ENCODE measurements at regions not wholly inside any gene's neighbourhood (a gene's known extent, or its start where the extent isn't known, plus 50 kb on each side); places are given as distances from the start of the nearest gene placed in this dataset.

DNA sequence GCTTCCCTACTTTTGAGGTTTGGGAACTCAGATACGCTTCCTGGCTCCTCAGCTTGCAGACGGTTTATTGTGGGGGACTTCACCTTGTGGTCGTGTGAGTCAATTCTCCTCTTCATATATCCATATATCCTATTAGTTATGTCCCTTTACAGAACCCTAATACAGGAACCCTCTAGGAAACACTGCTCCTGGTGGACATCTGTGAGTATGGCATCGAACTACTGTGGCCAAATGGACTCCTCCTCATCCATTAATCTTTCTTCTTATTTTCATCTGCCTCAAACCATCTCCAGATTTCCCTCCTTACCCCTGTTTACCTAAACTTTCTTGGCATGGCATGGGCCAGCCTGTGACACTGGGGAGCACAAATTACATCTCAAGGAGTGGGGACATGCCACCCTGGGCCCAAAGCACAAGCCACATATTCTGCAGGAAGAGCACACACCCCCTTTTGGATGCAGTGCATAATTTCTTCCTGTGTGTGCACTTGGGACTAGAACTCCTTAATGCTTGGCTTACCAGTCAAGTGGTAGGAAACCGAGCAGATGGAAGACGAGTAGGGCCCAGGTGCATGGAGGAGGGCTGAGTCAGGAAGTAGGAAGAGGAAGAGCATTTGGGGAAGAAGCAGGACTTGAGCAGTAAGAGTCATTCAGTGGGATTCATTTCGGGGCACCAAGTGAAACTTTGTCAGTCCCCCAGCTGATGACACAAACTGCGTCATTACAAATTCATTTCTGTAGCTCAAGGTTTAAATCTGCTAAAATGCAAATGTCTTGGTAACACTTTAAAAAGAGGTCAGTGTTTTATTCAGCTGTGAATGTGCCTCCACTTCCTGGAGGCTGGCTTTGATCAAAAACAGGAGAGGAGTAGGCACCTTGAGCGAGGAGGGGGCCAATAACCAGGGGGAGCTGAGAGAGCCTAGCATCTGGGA, 80.8 kb upstream of the PLXNA4 start:
- Histone ChIP-seq H3K27me3 (ENCODE audit: insufficient read depth, low read length) (no peaks in the 10 kb centered on the region), H3K4me2 (ENCODE audit: low read length) (no peak overlapping the region), H3K27ac (ENCODE audit: low read depth, low read length) (no peak overlapping the region), H4K20me1 (ENCODE audit: insufficient read depth) (no peaks in the 10 kb centered on the region), H3K79me2 (ENCODE audit: insufficient read depth, low read length) (no peaks in the 10 kb centered on the region), H3K4me1 (ENCODE audit: control insufficient read depth in 1 of 2, insufficient read depth in 2 of 2, low read length in 2 of 2) (no peaks in the 10 kb centered on the region), H3K4me3 (replicated peaks in 1 of 2; ENCODE audit: low read depth in 1 of 2, low read length in 2 of 2) (no peak overlapping the region), H3K9ac (ENCODE audit: low read length) (no peak overlapping the region), H3K36me3 (ENCODE audit: control insufficient read depth in 1 of 2, insufficient read depth in 2 of 2, low read length in 2 of 2) (no peaks in the 10 kb centered on the region), H2AFZ (ENCODE audit: low read depth, low read length, poor library complexity, severe bottlenecking) (no peak overlapping the region), H3K9me3 (ENCODE audit: control insufficient read depth in 1 of 2, insufficient read depth in 1 of 2, low read depth in 1 of 2, low read length in 2 of 2) (no peaks in the 10 kb centered on the region), H3K9me2 (ENCODE audit: insufficient read depth) (no peaks in the 10 kb centered on the region)
- no TSS peak for BruUV-seq (replicated peaks)
- ChIA-PET RAD21 (ENCODE audit: low non-redundant PET in 1 of 2, low total read pairs in 2 of 2, uncharacterized antibody in 2 of 2, unreplicated experiment in 2 of 2) (no interaction called here), POLR2A (no interaction called here), CTCF (interaction anchor here (0.6 kb wide), 1 partner anchor 336 kb away, joined by 3 read pairs; no protein-coding TSS in a partner anchor)
- peak; percentile 28 for TF ChIP-seq RAD21 (IDR thresholded peaks at IDR 0.05; ENCODE audit: low read depth)
- TF ChIP-seq, protein P1, sequence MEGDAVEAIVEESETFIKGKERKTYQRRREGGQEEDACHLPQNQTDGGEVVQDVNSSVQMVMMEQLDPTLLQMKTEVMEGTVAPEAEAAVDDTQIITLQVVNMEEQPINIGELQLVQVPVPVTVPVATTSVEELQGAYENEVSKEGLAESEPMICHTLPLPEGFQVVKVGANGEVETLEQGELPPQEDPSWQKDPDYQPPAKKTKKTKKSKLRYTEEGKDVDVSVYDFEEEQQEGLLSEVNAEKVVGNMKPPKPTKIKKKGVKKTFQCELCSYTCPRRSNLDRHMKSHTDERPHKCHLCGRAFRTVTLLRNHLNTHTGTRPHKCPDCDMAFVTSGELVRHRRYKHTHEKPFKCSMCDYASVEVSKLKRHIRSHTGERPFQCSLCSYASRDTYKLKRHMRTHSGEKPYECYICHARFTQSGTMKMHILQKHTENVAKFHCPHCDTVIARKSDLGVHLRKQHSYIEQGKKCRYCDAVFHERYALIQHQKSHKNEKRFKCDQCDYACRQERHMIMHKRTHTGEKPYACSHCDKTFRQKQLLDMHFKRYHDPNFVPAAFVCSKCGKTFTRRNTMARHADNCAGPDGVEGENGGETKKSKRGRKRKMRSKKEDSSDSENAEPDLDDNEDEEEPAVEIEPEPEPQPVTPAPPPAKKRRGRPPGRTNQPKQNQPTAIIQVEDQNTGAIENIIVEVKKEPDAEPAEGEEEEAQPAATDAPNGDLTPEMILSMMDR (IDR thresholded peaks at IDR 0.05 in 2 of 3, conservative IDR thresholded peaks at IDR 0.05 in 1 of 3; ENCODE audit: borderline replicate concordance in 1 of 3, insufficient read depth in 1 of 3, low read depth in 2 of 3, low read length in 2 of 3) = peak; percentile 20 to 70 (median 62); a peak in 5 of 6 replicates
- TF ChIP-seq, protein P2, sequence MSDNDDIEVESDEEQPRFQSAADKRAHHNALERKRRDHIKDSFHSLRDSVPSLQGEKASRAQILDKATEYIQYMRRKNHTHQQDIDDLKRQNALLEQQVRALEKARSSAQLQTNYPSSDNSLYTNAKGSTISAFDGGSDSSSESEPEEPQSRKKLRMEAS (IDR thresholded peaks at IDR 0.05) = no peak
- intact Hi-C loops (cut with micrococcal nuclease) = loop anchor here (5.0 kb wide), 1 partner anchor 775 kb away; no protein-coding TSS in a partner anchor
- peak; percentile 10 for DNase-seq (ENCODE audit: low read depth, low spot score)
- ATAC-seq = peak; percentile 90

DNA sequence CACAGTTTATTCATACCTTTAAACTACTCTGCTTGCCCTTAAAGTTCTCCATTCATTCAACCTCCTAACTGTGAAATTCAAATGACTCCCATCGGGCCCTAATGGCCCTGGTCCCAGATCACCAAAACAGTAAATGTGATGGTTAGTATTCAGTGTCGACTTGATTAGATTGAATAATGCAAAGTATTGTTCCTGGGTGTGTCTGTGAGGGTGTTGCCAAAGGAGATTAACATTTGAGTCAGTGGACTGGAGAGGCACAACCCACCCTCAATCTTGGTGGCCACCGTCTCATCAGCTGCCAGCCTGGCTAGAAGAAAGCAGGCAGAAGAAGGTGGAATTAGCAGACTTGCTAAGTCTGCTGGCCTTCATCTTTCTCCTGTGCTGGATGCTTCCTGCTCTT, 80.1 kb upstream of the PLXNA4 start:
- Histone ChIP-seq H2AFZ (ENCODE audit: low read depth, low read length, poor library complexity, severe bottlenecking) (no peak overlapping the region), H3K27me3 (ENCODE audit: insufficient read depth, low read length) (no peaks in the 10 kb centered on the region), H4K20me1 (ENCODE audit: insufficient read depth) (no peaks in the 10 kb centered on the region), H3K9ac (ENCODE audit: low read length) (no peak overlapping the region), H3K4me2 (ENCODE audit: low read length) (no peak overlapping the region), H3K4me1 (ENCODE audit: control insufficient read depth in 1 of 2, insufficient read depth in 2 of 2, low read length in 2 of 2) (no peaks in the 10 kb centered on the region), H3K36me3 (ENCODE audit: control insufficient read depth in 1 of 2, insufficient read depth in 2 of 2, low read length in 2 of 2) (no peaks in the 10 kb centered on the region), H3K79me2 (ENCODE audit: insufficient read depth, low read length) (no peaks in the 10 kb centered on the region), H3K27ac (ENCODE audit: low read depth, low read length) (no peak overlapping the region), H3K9me2 (ENCODE audit: insufficient read depth) (no peaks in the 10 kb centered on the region), H3K4me3 (replicated peaks in 1 of 2; ENCODE audit: low read depth in 1 of 2, low read length in 2 of 2) (no peak overlapping the region), H3K9me3 (ENCODE audit: control insufficient read depth in 1 of 2, insufficient read depth in 1 of 2, low read depth in 1 of 2, low read length in 2 of 2) (no peaks in the 10 kb centered on the region)
- BruUV-seq (replicated peaks) = no TSS peak
- POLR2A ChIA-PET = no interaction called here
- intact Hi-C loops (cut with micrococcal nuclease) = loop anchor here (5.0 kb wide), 1 partner anchor 776 kb away; no protein-coding TSS in a partner anchor
- no peak for DNase-seq (ENCODE audit: low read depth, low spot score)
- RAD21 ChIA-PET (ENCODE audit: low non-redundant PET in 1 of 2, low total read pairs in 2 of 2, uncharacterized antibody in 2 of 2, unreplicated experiment in 2 of 2) = no interaction called here
- ATAC-seq = no peak
- CTCF ChIA-PET = no interaction called here
- no peak for TF ChIP-seq CEBPB (IDR thresholded peaks at IDR 0.05; ENCODE audit: low read depth)
- TF ChIP-seq, protein P1 (IDR thresholded peaks at IDR 0.05 in 2 of 3, conservative IDR thresholded peaks at IDR 0.05 in 1 of 3; ENCODE audit: borderline replicate concordance in 1 of 3, insufficient read depth in 1 of 3, low read depth in 2 of 3, low read length in 2 of 3) = no peak
- no peak for TF ChIP-seq EZH2 (IDR thresholded peaks at IDR 0.05)
- no peak for TF ChIP-seq ZNF274 (IDR thresholded peaks at IDR 0.05; ENCODE audit: low read depth, low read length)
- TF ChIP-seq EGR1 (IDR thresholded peaks at IDR 0.05; ENCODE audit: low read depth) = no peak
- no peak for TF ChIP-seq FOSL1 (IDR thresholded peaks at IDR 0.05; ENCODE audit: low read depth)
- TF ChIP-seq, protein P2 (IDR thresholded peaks at IDR 0.05) = no peak
- no peak for TF ChIP-seq CBX3 (IDR thresholded peaks at IDR 0.05; ENCODE audit: low read depth)
- TF ChIP-seq POLR2AphosphoS5 (IDR thresholded peaks at IDR 0.05; ENCODE audit: low read depth, low read length) = no peak
